ENCODE measurements at regions not wholly inside any gene's neighbourhood (a gene's known extent, or its start where the extent isn't known, plus 50 kb on each side); places are given as distances from the start of the nearest gene placed in this dataset.

GRCh38 chr5:122576256-122577016 lies 198.4 kb upstream of the SNX2 start:
- TF ChIP-seq NFRKB (IDR thresholded peaks at IDR 0.05) (no peak), ARNT (IDR thresholded peaks at IDR 0.05) (no peak), SP1 (IDR thresholded peaks at IDR 0.05) (no peak), BHLHE40 (IDR thresholded peaks at IDR 0.05; ENCODE audit: borderline replicate concordance) (no peak), FOXK2 (IDR thresholded peaks at IDR 0.05) (no peak), FOXM1 (IDR thresholded peaks at IDR 0.05; ENCODE audit: borderline replicate concordance) (no peak), ELF4 (IDR thresholded peaks at IDR 0.05) (no peak), SUZ12 (IDR thresholded peaks at IDR 0.05) (no peak), CTBP1 (IDR thresholded peaks at IDR 0.05; ENCODE audit: borderline replicate concordance) (no peak)
